ENCODE measurements at regions not wholly inside any gene's neighbourhood (a gene's known extent, or its start where the extent isn't known, plus 50 kb on each side); places are given as distances from the start of the nearest gene placed in this dataset.

DNA sequence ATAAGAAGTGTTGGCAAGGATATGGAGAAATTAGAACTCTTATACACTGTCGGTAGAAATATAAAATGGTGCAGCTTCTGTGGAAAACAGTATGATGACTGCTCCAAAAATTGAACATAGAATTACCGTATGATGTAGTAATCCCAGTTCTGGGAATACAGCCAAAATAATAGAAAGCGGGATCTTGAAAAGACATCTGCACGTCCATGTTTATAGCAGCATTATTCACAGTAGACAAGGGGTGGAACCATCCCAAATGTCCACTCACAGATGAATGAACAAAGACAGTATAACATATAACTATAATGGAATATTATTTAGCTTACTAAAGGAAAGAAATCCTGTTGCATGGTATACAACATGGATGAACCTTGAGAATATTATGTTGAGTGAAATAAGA, 257.7 kb downstream of the TDRD15 start:
- H3K27ac ChIP-seq (ENCODE audit: low read length), result no peak overlapping the region
- TF ChIP-seq, protein P1, sequence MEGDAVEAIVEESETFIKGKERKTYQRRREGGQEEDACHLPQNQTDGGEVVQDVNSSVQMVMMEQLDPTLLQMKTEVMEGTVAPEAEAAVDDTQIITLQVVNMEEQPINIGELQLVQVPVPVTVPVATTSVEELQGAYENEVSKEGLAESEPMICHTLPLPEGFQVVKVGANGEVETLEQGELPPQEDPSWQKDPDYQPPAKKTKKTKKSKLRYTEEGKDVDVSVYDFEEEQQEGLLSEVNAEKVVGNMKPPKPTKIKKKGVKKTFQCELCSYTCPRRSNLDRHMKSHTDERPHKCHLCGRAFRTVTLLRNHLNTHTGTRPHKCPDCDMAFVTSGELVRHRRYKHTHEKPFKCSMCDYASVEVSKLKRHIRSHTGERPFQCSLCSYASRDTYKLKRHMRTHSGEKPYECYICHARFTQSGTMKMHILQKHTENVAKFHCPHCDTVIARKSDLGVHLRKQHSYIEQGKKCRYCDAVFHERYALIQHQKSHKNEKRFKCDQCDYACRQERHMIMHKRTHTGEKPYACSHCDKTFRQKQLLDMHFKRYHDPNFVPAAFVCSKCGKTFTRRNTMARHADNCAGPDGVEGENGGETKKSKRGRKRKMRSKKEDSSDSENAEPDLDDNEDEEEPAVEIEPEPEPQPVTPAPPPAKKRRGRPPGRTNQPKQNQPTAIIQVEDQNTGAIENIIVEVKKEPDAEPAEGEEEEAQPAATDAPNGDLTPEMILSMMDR (IDR thresholded peaks at IDR 0.05), result no peak
- DNase-seq (no peak), ATAC-seq (no peak)
- Mint-ChIP-seq H3K36me3 (no peaks in the 10 kb centered on the region), H3K9me3 (peaks cover 3 to 11% of the 10 kb centered on the region in 2 donors), H3K4me1 (no peaks in the 10 kb centered on the region), H3K27ac (no peak overlapping the region), H3K27me3 (ENCODE audit: low read depth in 2 of 2) (no peaks in the 10 kb centered on the region), H3K4me3 (no peak overlapping the region)
- peaks cover 2% of the 10 kb centered on the region for H3K9me3 ChIP-seq (ENCODE audit: control insufficient read depth, insufficient read depth, low read length)
- no peaks in the 10 kb centered on the region for H3K36me3 ChIP-seq (ENCODE audit: control insufficient read depth, insufficient read depth, low read length)
- H3K4me1 ChIP-seq (ENCODE audit: control insufficient read depth, insufficient read depth, low read length), result no peaks in the 10 kb centered on the region
- no peaks in the 10 kb centered on the region for H3K27me3 ChIP-seq (ENCODE audit: control insufficient read depth, insufficient read depth, low read length)
- H3K4me3 ChIP-seq (ENCODE audit: low read length), result no peak overlapping the region
- intact Hi-C loops (cut with micrococcal nuclease), result no loop called here
- WGBS (ENCODE audit: insufficient coverage), result 84% methylated on average over 4 of the region's 4 CpGs

DNA sequence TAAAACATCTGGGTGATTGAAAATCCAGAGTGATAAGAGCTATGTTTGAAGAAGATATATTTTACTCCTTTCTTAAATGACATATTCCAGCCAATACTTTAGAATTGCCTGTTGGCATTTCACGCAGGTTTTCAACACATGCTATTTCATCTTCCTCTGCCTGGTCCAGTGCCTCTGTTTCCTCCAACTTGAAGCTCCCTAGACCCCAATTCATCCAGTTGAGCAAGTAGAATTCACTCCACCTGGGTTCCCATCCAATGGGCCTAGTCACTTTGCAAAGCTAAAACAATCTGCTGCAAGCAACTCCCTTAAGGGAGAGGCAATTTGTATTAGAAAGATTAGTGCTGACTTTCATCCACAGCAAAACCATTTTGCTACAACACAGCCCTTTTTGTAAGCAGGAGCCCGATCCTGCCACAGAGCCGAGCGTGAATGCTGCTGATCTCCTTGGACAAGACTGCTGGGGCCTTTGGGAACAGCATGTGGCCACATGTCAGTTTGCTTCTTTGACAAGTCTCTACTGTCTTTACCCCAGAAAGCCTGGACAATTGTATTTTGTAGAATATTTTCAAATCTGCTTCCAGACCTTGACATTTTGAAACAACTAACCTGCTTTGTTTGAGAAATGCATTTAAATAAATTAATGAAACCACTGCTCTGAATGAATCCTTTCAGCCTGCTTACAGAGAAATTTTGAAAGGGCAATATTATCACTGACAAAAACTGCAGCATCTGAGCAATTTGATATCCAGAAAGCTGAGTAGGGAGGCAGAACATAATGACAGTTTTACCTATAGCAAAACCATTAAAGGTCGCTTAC, 259.1 kb downstream of the TDRD15 start:
- DNase-seq (no peak), ATAC-seq (no peak)
- Histone ChIP-seq H3K4me3 (ENCODE audit: low read length) (no peak overlapping the region), H3K9me3 (ENCODE audit: control insufficient read depth, insufficient read depth, low read length) (peaks cover 2% of the 10 kb centered on the region), H3K4me1 (ENCODE audit: control insufficient read depth, insufficient read depth, low read length) (no peaks in the 10 kb centered on the region), H3K27me3 (ENCODE audit: control insufficient read depth, insufficient read depth, low read length) (no peaks in the 10 kb centered on the region), H3K27ac (ENCODE audit: low read length) (no peak overlapping the region), H3K36me3 (ENCODE audit: control insufficient read depth, insufficient read depth, low read length) (no peaks in the 10 kb centered on the region)
- no peaks in the 10 kb centered on the region for H3K4me1 Mint-ChIP-seq
- 89% methylated on average over 4 of the region's 5 CpGs for WGBS (ENCODE audit: insufficient coverage)
- no peak overlapping the region for H3K27ac Mint-ChIP-seq
- no peaks in the 10 kb centered on the region for H3K27me3 Mint-ChIP-seq (ENCODE audit: low read depth in 2 of 2)
- H3K4me3 Mint-ChIP-seq, result no peak overlapping the region
- H3K36me3 Mint-ChIP-seq, result no peaks in the 10 kb centered on the region
- TF ChIP-seq, protein P1 (IDR thresholded peaks at IDR 0.05), result no peak
- peaks cover 7 to 12% of the 10 kb centered on the region in 2 donors for H3K9me3 Mint-ChIP-seq
- intact Hi-C loops (cut with micrococcal nuclease), result no loop called here

DNA sequence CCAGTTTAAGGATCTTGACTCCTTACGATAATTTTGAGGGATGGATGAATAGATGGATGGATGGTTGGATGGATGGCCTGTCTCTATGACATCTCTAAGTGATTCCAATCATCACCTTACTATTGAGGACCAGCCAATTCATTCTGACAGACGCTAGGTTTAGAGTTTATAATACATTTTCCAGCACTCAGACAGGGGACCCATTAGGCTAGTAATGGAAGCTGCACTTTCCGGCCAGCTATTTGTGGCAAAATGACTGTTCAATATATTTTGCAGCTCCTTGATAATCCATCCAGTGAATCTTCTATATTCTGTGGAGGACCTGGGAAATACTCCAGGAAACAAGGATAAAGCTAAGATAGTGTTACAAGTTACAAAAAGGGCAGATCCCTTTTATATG, 262.9 kb downstream of the TDRD15 start:
- Histone ChIP-seq H3K9me3 (ENCODE audit: control insufficient read depth, insufficient read depth, low read length) (no peaks in the 10 kb centered on the region), H3K27me3 (ENCODE audit: control insufficient read depth, insufficient read depth, low read length) (no peaks in the 10 kb centered on the region), H3K36me3 (ENCODE audit: control insufficient read depth, insufficient read depth, low read length) (no peaks in the 10 kb centered on the region), H3K4me1 (ENCODE audit: control insufficient read depth, insufficient read depth, low read length) (no peaks in the 10 kb centered on the region), H3K27ac (ENCODE audit: low read length) (no peak overlapping the region), H3K4me3 (ENCODE audit: low read length) (no peak overlapping the region)
- Mint-ChIP-seq H3K9me3 (peaks cover 9 to 18% of the 10 kb centered on the region in 2 donors), H3K4me3 (no peak overlapping the region), H3K4me1 (no peaks in the 10 kb centered on the region), H3K27me3 (ENCODE audit: low read depth in 2 of 2) (no peaks in the 10 kb centered on the region), H3K27ac (no peak overlapping the region), H3K36me3 (no peaks in the 10 kb centered on the region)
- 100% methylated on average over 2 of the region's 3 CpGs for whole genome bisulfite sequencing (ENCODE audit: insufficient coverage)
- no peak for ATAC-seq
- no peak for DNase-seq
- intact Hi-C loops (cut with micrococcal nuclease), result no loop called here
- TF ChIP-seq, protein P1 (IDR thresholded peaks at IDR 0.05), result no peak

DNA sequence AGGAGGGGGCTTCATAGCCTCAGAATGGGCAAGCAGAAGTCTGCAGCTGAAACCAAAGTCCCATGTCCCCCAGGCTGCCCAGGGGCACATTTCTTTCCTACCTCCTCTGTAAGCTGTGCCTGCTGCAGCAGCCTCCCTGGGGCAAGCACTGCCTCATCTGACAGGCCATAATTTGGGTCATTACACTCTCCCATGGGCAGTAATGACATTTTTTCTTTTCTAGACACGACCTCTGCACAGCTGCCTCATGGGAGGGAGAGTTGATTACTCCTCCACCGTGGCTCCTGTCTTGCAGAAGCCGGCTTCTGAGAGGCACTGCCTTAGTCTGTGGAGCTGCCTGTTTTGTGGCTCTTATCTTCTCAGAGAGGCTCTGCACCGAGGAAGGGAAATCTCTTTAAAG, 268.9 kb downstream of the TDRD15 start:
- intact Hi-C loops (cut with micrococcal nuclease), result no loop called here
- WGBS (ENCODE audit: insufficient coverage), result 33% methylated on average over 4 of the region's 4 CpGs
- TF ChIP-seq, protein P1 (IDR thresholded peaks at IDR 0.05), result no peak
- Mint-ChIP-seq H3K4me1 (no peaks in the 10 kb centered on the region), H3K27me3 (ENCODE audit: low read depth in 2 of 2) (peaks cover 0 to 2% of the 10 kb centered on the region in 2 donors), H3K4me3 (no peak overlapping the region), H3K27ac (no peak overlapping the region), H3K9me3 (peaks cover 8 to 20% of the 10 kb centered on the region in 2 donors), H3K36me3 (no peaks in the 10 kb centered on the region)
- no peaks in the 10 kb centered on the region for H3K27me3 ChIP-seq (ENCODE audit: control insufficient read depth, insufficient read depth, low read length)
- no peaks in the 10 kb centered on the region for H3K4me1 ChIP-seq (ENCODE audit: control insufficient read depth, insufficient read depth, low read length)
- no peak overlapping the region for H3K27ac ChIP-seq (ENCODE audit: low read length)
- ATAC-seq, result no peak
- H3K9me3 ChIP-seq (ENCODE audit: control insufficient read depth, insufficient read depth, low read length), result peaks cover 7% of the 10 kb centered on the region
- no peak overlapping the region for H3K4me3 ChIP-seq (ENCODE audit: low read length)
- DNase-seq, result no peak
- no peaks in the 10 kb centered on the region for H3K36me3 ChIP-seq (ENCODE audit: control insufficient read depth, insufficient read depth, low read length)
